ENCODE measurements at regions not wholly inside any gene's neighbourhood (a gene's known extent, or its start where the extent isn't known, plus 50 kb on each side); places are given as distances from the start of the nearest gene placed in this dataset.

DNA sequence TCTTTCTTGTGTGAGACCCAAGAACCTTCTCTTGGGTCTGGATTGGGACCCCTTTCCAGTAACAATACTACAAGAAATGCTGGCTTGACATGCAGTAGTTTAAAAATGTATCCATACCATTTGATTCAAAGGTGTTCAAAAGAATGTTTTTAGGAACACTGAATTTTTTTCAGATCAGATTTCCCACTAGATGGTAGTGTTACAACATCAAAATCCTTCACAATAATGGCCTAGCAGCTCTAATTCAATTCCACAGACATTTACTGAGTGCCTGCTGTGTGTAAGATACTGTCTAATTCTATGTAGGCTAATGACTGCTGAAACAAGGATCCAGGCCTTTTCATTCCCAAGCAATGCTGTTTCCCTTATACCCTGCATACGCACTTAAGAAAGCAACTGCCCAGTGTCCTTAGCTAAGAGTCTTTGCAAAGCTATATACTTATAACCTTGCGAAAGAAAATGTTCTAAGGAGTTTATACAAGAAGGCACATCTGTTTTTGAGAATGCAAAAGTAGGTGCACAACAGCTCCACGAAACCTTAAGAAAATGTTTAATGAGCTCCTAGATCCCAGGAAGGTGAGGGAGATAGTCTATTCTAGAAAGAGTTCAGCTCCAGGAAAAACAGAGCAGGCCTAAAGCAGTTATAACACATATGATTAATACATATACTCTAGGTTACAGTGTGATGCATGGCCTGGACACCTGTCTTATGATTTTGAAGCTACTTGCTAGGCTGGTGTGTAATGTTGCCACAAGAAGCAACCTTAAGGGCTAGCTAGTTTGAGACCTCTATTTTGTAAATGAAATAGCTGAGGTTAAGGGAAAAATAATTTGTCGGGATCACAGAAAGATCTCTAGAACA lies 50.9 kb upstream of the PKP2 start:
- TF ChIP-seq POLR2A (IDR thresholded peaks at IDR 0.05) (no peak), POLR2AphosphoS5 (IDR thresholded peaks at IDR 0.05) (no peak), EP300 (IDR thresholded peaks at IDR 0.05) (no peak)
- TF ChIP-seq, protein P1, sequence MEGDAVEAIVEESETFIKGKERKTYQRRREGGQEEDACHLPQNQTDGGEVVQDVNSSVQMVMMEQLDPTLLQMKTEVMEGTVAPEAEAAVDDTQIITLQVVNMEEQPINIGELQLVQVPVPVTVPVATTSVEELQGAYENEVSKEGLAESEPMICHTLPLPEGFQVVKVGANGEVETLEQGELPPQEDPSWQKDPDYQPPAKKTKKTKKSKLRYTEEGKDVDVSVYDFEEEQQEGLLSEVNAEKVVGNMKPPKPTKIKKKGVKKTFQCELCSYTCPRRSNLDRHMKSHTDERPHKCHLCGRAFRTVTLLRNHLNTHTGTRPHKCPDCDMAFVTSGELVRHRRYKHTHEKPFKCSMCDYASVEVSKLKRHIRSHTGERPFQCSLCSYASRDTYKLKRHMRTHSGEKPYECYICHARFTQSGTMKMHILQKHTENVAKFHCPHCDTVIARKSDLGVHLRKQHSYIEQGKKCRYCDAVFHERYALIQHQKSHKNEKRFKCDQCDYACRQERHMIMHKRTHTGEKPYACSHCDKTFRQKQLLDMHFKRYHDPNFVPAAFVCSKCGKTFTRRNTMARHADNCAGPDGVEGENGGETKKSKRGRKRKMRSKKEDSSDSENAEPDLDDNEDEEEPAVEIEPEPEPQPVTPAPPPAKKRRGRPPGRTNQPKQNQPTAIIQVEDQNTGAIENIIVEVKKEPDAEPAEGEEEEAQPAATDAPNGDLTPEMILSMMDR (IDR thresholded peaks at IDR 0.05): peak in 1 of 4 experiments; percentile 34

Measured in sigmoid colon (tissue), 4 donors.